D721Med (cell line): ENCODE measurements at regions not wholly inside any gene's neighbourhood (a gene's known extent, or its start where the extent isn't known, plus 50 kb on each side); places are given as distances from the start of the nearest gene placed in this dataset.
A peak's percentile ranks its signal among the peaks of the same experiment; 100 is the strongest.

Source experiments
- DNase-seq: peaks from one replicate; pipeline ENCODE4 v3.0.0; 2011; ENCODE audit warnings: low spot score; ENCODE audit not compliant: insufficient read length
- FAIRE-seq: peaks from 2 replicates; lab custom pipeline; 2011; peaks lifted over from hg19 to GRCh38; lab: Jason Lieb, UNC
- TF ChIP-seq, protein P1 (sequence below): IDR thresholded peaks from 2 replicates; pipeline ENCODE4 v1.5.1; 2012; ENCODE audit warnings: mild to moderate bottlenecking, control low read depth; ENCODE audit not compliant: insufficient read depth; ENCODE audit errors: missing control alignments

DNA sequence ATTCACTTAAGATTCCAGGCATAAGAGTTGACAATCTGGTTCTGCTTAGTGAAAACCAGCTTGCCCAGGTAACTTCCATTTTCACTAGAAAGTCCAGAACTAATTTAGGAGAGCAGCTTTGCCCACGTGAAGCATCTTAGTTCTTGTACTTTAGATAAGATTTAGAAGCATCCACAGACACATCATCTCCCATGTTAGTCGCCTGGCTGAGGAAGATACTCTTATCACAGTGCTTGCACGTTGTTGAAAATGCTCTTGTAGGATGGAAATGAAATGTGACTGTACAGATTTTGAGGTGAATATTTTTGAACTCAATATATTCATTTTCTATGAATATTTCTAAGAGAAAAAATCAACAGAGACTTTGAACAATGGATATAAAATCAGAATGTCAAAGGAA is 159.7 kb downstream of the SOCS6 start:
- no peak for FAIRE-seq
- DNase-seq, result no peak

DNA sequence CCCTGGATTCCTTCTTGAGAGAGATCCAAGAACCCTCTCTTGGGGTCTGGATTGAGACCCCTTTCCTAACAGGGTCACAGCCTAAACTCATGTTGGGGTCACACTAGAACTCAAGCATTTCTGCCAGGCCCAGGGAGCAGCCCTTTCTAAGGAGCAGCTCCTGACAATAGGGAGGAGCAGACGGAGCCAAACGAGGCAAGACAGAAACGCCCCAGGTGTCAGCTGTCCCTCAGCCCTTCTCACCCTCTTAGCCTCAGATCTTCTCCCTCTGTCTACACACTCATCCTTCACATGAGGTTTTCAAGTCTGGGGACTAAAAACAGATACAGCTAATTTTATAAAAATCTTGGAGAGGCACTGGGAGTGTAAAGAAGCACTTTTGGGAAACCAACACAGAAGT is 157.2 kb downstream of the SOCS6 start:
- TF ChIP-seq, protein P1, sequence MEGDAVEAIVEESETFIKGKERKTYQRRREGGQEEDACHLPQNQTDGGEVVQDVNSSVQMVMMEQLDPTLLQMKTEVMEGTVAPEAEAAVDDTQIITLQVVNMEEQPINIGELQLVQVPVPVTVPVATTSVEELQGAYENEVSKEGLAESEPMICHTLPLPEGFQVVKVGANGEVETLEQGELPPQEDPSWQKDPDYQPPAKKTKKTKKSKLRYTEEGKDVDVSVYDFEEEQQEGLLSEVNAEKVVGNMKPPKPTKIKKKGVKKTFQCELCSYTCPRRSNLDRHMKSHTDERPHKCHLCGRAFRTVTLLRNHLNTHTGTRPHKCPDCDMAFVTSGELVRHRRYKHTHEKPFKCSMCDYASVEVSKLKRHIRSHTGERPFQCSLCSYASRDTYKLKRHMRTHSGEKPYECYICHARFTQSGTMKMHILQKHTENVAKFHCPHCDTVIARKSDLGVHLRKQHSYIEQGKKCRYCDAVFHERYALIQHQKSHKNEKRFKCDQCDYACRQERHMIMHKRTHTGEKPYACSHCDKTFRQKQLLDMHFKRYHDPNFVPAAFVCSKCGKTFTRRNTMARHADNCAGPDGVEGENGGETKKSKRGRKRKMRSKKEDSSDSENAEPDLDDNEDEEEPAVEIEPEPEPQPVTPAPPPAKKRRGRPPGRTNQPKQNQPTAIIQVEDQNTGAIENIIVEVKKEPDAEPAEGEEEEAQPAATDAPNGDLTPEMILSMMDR, result no peak
- DNase-seq, result no peak
- FAIRE-seq, result no peak

More for the DNA sequence above, 159.7 kb downstream of the SOCS6 start:
- TF ChIP-seq, protein P1, result no peak

DNA sequence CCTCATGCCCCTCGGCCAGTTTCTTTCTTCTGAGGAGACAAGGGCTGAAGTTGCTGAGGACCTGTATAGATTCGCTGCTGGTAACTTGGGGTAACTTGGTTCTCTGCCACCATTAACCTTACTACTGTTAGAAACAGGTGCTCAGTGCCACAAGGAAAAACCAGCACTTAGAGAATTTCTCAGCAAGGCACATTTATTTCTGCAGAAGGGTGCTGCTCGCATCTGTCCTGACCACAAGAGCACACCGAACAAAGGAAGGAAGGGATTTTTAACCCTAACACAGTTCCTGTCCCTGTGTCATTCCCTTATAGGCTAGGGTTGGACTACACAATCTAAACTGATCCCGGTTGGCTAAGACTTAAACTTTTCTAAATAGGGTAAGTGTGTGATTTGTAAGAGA is 154.1 kb downstream of the SOCS6 start:
- FAIRE-seq (no peak), DNase-seq (no peak)
- TF ChIP-seq, protein P1, result no peak

DNA sequence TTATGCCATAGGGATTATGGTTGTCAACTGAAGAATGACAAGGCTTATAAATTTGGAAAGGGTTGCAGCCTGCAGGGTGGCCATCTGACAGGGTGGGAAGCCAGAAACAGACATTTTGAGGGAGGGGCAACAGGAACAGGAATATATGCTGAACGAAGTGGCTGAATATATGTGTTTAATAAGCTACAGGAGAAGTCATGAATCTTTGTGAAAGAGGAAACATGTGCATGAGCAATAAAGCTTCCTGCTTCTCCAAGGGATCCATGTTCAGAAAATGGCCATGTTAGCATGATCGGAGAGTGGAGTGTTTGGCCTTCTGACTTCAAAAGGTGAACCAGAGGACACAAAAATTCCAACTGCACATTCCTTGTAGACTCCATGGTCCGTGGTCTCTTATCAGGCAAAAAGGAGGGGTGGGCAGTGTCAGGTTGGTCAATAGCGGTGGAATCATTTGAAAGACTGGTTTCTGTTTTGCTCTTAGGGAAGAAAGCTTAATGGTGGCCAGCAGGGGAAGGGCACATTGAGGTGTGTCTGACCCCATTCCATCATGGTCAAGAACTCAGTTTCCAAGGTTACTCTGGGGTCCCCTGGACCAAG is 144.1 kb downstream of the SOCS6 start:
- peak; percentile 98 for FAIRE-seq
- TF ChIP-seq, protein P1, result no peak
- no peak for DNase-seq

DNA sequence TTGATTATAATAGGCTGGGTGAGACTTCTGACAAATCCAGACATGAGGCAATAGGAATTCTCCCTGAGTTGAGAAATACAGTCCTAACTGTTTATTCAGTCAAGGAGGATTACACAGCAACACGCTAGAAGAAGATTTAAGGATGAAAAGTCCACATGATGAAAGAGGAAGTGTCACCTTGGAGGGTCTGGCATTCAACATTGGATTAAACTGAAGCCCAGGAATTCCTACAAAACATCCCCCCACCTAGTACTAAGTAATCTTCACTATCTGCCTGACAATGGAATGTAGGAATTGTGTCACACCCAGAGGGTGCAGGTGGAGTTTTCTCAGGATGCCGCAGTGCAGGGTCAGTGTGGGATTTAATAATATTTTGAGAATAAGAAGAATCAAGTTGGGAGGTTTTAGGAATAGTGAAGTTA is 142.4 kb downstream of the SOCS6 start:
- TF ChIP-seq, protein P1, result no peak
- DNase-seq (no peak), FAIRE-seq (peak; percentile 97)

DNA sequence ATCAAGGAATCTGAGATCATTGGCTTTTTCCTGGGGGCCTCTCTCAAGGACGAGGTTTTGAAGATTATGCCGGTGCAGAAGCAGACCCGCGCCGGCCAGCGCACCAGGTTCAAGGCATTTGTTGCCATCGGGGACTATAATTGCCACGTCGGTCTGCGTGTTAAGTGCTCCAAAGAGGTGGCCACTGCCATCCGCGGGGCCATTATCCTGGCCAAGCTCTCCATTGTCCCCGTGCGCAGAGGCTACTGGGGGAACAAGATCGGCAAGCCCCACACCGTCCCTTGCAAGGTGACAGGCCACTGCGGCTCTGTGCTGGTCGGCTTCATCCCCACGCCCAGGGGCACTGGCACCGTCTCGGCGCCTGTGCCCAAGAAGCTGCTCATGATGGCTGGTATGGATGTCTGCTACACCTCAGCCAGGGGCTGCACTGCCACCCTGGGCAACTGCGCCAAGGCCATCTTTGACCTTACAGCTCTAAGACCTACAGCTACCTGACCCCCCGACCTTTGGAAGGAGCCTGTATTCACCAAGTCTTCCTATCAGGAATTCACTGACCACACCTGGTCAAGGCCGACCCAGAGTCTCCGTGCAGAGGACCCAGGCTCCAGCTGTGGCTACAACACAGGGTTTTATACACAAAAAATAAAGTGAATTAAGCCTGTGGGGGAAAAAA is 141.8 kb downstream of the SOCS6 start:
- FAIRE-seq (no peak), DNase-seq (no peak)
- TF ChIP-seq, protein P1, result no peak
